GM12874 (cell line): ENCODE measurements at regions not wholly inside any gene's neighbourhood (a gene's known extent, or its start where the extent isn't known, plus 50 kb on each side); places are given as distances from the start of the nearest gene placed in this dataset.

Experiments
- TF ChIP-seq, protein P1 (sequence below): IDR thresholded peaks from 2 replicates; pipeline ENCODE4 v1.5.1; 2011; ENCODE audit warnings: low read depth, mild to moderate bottlenecking, control low read depth, low read length, moderate library complexity; ENCODE audit not compliant: insufficient read depth

DNA sequence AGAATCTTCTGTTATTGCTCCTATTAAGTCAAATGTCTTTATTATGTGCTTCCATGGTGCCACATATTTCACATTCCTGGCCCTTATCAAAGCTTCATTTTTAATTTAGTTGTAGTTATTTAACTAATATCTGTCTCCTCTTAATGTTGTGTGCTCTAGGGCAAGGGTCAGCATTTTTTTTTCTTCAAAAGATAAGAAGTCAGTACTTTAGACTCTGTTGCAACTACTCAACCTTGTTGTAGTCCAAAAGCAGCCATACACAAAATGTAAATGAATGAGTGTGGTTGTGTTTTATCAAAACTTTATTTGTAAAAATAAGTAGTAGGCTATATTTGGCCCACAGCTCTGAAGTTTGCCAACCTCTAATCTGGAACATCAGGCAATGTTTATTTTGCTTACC lies 394.7 kb upstream of the CBLB start:
- TF ChIP-seq, protein P1, sequence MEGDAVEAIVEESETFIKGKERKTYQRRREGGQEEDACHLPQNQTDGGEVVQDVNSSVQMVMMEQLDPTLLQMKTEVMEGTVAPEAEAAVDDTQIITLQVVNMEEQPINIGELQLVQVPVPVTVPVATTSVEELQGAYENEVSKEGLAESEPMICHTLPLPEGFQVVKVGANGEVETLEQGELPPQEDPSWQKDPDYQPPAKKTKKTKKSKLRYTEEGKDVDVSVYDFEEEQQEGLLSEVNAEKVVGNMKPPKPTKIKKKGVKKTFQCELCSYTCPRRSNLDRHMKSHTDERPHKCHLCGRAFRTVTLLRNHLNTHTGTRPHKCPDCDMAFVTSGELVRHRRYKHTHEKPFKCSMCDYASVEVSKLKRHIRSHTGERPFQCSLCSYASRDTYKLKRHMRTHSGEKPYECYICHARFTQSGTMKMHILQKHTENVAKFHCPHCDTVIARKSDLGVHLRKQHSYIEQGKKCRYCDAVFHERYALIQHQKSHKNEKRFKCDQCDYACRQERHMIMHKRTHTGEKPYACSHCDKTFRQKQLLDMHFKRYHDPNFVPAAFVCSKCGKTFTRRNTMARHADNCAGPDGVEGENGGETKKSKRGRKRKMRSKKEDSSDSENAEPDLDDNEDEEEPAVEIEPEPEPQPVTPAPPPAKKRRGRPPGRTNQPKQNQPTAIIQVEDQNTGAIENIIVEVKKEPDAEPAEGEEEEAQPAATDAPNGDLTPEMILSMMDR: no peak

GRCh38 chr3:106265704-106266103 lies 396.9 kb upstream of the CBLB start:
- TF ChIP-seq, protein P1: no peak

GRCh38 chr3:106268696-106269095 lies 399.9 kb upstream of the CBLB start:
- TF ChIP-seq, protein P1: no peak

GRCh38 chr3:106272302-106272701 lies 403.5 kb upstream of the CBLB start:
- TF ChIP-seq, protein P1: no peak

DNA sequence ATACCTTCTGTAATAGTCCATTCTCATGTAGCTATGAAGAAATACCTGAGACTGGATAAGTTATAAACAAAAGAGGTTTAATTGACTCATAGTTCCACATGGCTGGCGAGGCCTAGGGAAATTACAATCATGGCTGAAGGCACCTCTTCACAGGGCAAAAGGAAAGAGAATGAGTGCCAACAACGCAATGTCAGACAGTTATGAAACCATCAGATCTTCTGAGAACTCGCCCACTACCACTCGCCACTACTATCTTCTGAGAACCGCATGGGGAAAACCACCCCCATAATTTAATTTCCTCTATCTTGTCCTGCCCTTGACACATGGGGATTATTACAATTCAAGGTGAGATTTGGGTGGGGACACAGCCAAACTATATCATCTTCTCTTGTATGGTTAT lies 406.8 kb upstream of the CBLB start:
- TF ChIP-seq, protein P1: no peak

DNA sequence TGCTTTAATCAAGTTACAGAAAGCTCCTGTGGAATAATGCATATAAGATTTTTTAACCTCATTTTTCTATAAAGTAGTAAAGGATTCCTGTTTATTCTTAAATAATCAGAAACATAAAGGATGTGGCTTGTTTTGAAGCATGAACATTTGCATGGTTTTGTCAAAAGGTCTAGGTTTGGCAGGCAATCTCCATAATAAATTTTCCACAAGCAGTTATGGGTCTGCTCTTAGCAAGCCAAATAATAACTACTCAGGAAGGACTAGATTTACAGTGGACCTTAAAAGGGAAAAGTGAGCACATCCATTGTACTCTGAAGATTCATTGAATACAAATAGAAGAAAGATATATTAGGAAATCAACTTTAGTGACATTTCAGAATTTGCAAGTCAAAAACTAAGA lies 407.3 kb upstream of the CBLB start:
- TF ChIP-seq, protein P1: no peak

GRCh38 chr3:106276755-106277612 lies 408.2 kb upstream of the CBLB start:
- TF ChIP-seq, protein P1: no peak
